Ovary (tissue), 7 donors: ENCODE measurements at regions not wholly inside any gene's neighbourhood (a gene's known extent, or its start where the extent isn't known, plus 50 kb on each side); places are given as distances from the start of the nearest gene placed in this dataset.

ENCODE experiments used
- DNase-seq, 5 donors: peaks; one replicate each; pipeline ENCODE4 v3.0.0-alpha.2; 2019 to 2020
- H3K27ac ChIP-seq, 2 donors: fragments of 200-600 bp; one replicate each; pipeline versions ENCODE4 v1.5.1 to v1.8.0; 2019 to 2022
- H3K27me3 ChIP-seq: fragments of 200-600 bp; one replicate; pipeline ENCODE4 v1.8.0; 2022
- H3K36me3 ChIP-seq: fragments of 200-600 bp; sonication (generic); one replicate; pipeline ENCODE4 v1.5.1; 2019
- H3K4me1 ChIP-seq: one replicate; pipeline ENCODE4 v1.8.1; 2013; ENCODE audit warnings: mild to moderate bottlenecking, moderate library complexity; ENCODE audit not compliant: insufficient read depth
- H3K4me3 ChIP-seq: fragments of 200-600 bp; sonication (generic); one replicate; pipeline ENCODE4 v1.5.1; 2017
- H3K9me3 ChIP-seq, 2 donors: fragments of 200-600 bp in 1 of 2; sonication (generic) in 1 of 2; one replicate each; pipeline versions ENCODE4 v1.5.1 to v1.8.1; 2013 to 2019; ENCODE audit warnings: mild to moderate bottlenecking in 1 of 2, moderate library complexity in 1 of 2
- CTCF ChIP-seq, 3 donors: fragments of 450-650 bp in 2 of 3; fragments of 200-600 bp in 1 of 3; IDR thresholded peaks; one replicate each; pipeline versions ENCODE4 v1.5.1 to v1.8.0; 2016 to 2022; ENCODE audit warnings: antibody characterized with exemption in 3 of 3, mild to moderate bottlenecking in 1 of 3
- EP300 ChIP-seq: sonication (generic); formaldehyde crosslinking; IDR thresholded peaks from one replicate; pipeline ENCODE4 v1.6.1; 2017; ENCODE audit warnings: antibody characterized with exemption
- POLR2A ChIP-seq: fragments of 450-650 bp; IDR thresholded peaks from one replicate; pipeline ENCODE4 v1.6.1; 2017; ENCODE audit warnings: antibody characterized with exemption, mild to moderate bottlenecking, moderate library complexity
- WGBS, 3 donors: extraction: QIAGEN DNeasy Blood & Tissue Kit in 1 of 3; methylation state at CpG; one replicate each; pipeline versions ENCODE4 v1.1.5 to v1.1.7; 2013 to 2017; 5-methylcytosine and 5-hydroxymethylcytosine counted together
- intact Hi-C, 4 donors: fragments of 100-400 bp; cut with DNase I; formaldehyde crosslinking; loops; one replicate each; pipeline versions ENCODE4 v1.11.0 to v1.15.1; 2022 to 2023
- donor health status: DM: no; HTN: no; CAD: no; lungs with moderate emphysema.
- donor health status: DM: no; HTN: no; CAD: no.
- donor health status: Bipolar disorder and iron deficiency.
- donor health status: DM: no; HTN: no; CAD: no.
- donor health status: DM: yes; HTN: yes; CAD: no.

DNA sequence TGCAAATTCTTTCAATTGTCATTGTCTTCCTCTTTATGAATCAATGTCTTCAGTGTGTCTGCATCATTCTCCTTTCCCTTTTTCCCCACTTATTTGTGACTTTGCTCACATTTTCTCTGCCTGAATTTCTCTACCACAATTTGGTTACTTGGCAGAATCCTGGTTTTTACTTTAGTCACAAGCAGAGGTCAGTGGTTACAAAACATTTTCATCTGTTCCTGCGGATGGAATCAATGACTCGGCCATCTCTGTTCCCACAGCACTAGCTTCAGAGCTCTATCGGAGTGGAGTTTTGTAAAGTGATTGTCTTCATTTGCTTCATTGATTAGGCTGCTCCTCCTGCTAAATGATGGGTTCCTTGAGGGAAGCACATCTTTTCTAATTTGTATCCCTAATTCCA is 501.3 kb upstream of the AADAT start:
- WGBS, 3 donors, result 30 to 58% (median 56%) methylated on average over 3 of the region's 3 CpGs
- intact Hi-C loops, result no loop called here

DNA sequence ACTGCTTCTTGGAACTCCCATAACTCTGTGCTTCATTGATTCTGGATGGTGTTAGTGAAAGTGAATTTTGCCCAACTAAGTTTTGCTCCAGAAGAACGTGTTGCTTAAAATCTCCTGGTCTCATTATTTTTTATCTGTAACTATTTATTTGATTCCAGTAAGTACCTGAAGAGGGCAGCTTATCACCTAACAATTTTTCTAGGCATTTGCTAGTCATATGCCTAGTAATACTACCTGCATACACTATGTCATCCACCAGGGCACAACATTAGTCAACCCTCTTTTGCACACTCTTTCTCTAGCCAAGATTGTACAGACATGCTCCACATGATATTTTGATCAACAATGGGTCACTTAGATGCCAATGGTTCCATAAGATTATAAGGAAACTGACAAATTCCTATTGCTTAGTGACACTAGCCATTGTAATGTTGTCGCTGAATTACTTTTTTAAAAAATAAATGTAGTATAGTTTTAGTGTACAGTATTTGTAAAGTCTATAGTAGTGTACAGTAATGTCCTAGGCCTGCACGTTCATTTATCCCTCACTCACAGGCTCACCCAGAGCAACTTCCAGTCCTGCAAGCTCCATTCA is 499.9 kb upstream of the AADAT start:
- intact Hi-C loops, result no loop called here
- no peak for DNase-seq
- WGBS, 3 donors, result 67 to 72% (median 68%) methylated on average over 3 of the region's 3 CpGs
- H3K4me3 ChIP-seq, result no peak overlapping the region
- H3K9me3 ChIP-seq, result no peaks in the 10 kb centered on the region
- no peaks in the 10 kb centered on the region for H3K27me3 ChIP-seq
- TF ChIP-seq CTCF (IDR thresholded peaks at IDR 0.05), result no peak
- TF ChIP-seq POLR2A, result no peak
- TF ChIP-seq EP300, result no peak
- peaks cover 2% of the 10 kb centered on the region for H3K4me1 ChIP-seq
- H3K36me3 ChIP-seq, result no peaks in the 10 kb centered on the region
- no peak overlapping the region for H3K27ac ChIP-seq

More for the DNA sequence above, 501.3 kb upstream of the AADAT start:
- Histone ChIP-seq H3K27me3 (no peaks in the 10 kb centered on the region), H3K27ac (no peak overlapping the region), H3K4me1 (peaks cover 2% of the 10 kb centered on the region), H3K9me3 (no peaks in the 10 kb centered on the region), H3K4me3 (no peak overlapping the region), H3K36me3 (no peaks in the 10 kb centered on the region)
- no peak for DNase-seq
- TF ChIP-seq POLR2A (no peak), EP300 (no peak), CTCF (IDR thresholded peaks at IDR 0.05) (no peak)

- H3K27ac ChIP-seq, result no peak overlapping the region
- H3K36me3 ChIP-seq, result no peaks in the 10 kb centered on the region
- H3K27me3 ChIP-seq, result no peaks in the 10 kb centered on the region
- H3K4me3 ChIP-seq, result no peak overlapping the region
- DNase-seq, result no peak
- H3K9me3 ChIP-seq, result no peaks in the 10 kb centered on the region
- WGBS, 3 donors, result 85 to 91% (median 86%) methylated on average over 5 of the region's 5 CpGs
- no peaks in the 10 kb centered on the region for H3K4me1 ChIP-seq
- intact Hi-C loops, result no loop called here
- TF ChIP-seq CTCF (IDR thresholded peaks at IDR 0.05) (no peak), EP300 (no peak)
Measured at GRCh38 chr4:170581969-170582368, 492.2 kb upstream of the AADAT start.

GRCh38 chr4:170581322-170581721 is 491.6 kb upstream of the AADAT start:
- Histone ChIP-seq H3K27me3 (no peaks in the 10 kb centered on the region), H3K9me3 (no peaks in the 10 kb centered on the region), H3K36me3 (no peaks in the 10 kb centered on the region), H3K4me3 (no peak overlapping the region), H3K4me1 (no peaks in the 10 kb centered on the region), H3K27ac (no peak overlapping the region)
- TF ChIP-seq CTCF (IDR thresholded peaks at IDR 0.05) (no peak), POLR2A (no peak), EP300 (no peak)
- no peak for DNase-seq
- WGBS, 3 donors, result 73 to 74% (median 73%) methylated on average over 7 of the region's 7 CpGs
- intact Hi-C loops, result no loop called here
